ENCODE measurements at regions not wholly inside any gene's neighbourhood (a gene's known extent, or its start where the extent isn't known, plus 50 kb on each side); places are given as distances from the start of the nearest gene placed in this dataset.

GRCh38 chr12:75703131-75703530, 191.7 kb upstream of the KRR1 start:
- Mint-ChIP-seq H3K9me3 (no peaks in the 10 kb centered on the region), H3K27ac (no peak overlapping the region), H3K4me3 (no peak overlapping the region), H3K27me3 (peaks cover 2% of the 10 kb centered on the region), H3K36me3 (ENCODE audit: low read depth) (no peaks in the 10 kb centered on the region), H3K4me1 (ENCODE audit: low read depth) (peaks cover 8% of the 10 kb centered on the region)
- DNase-seq (no peak), ATAC-seq (no peak)
- CTCF ChIA-PET, result no interaction called here
- POLR2A ChIA-PET, result interaction anchor here (0.7 kb wide), 1 partner anchor 30 kb away, joined by 3 read pairs; no protein-coding TSS in a partner anchor
- TF ChIP-seq, protein P1, sequence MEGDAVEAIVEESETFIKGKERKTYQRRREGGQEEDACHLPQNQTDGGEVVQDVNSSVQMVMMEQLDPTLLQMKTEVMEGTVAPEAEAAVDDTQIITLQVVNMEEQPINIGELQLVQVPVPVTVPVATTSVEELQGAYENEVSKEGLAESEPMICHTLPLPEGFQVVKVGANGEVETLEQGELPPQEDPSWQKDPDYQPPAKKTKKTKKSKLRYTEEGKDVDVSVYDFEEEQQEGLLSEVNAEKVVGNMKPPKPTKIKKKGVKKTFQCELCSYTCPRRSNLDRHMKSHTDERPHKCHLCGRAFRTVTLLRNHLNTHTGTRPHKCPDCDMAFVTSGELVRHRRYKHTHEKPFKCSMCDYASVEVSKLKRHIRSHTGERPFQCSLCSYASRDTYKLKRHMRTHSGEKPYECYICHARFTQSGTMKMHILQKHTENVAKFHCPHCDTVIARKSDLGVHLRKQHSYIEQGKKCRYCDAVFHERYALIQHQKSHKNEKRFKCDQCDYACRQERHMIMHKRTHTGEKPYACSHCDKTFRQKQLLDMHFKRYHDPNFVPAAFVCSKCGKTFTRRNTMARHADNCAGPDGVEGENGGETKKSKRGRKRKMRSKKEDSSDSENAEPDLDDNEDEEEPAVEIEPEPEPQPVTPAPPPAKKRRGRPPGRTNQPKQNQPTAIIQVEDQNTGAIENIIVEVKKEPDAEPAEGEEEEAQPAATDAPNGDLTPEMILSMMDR (IDR thresholded peaks at IDR 0.05), result no peak
- intact Hi-C loops (cut with micrococcal nuclease), result no loop called here

DNA sequence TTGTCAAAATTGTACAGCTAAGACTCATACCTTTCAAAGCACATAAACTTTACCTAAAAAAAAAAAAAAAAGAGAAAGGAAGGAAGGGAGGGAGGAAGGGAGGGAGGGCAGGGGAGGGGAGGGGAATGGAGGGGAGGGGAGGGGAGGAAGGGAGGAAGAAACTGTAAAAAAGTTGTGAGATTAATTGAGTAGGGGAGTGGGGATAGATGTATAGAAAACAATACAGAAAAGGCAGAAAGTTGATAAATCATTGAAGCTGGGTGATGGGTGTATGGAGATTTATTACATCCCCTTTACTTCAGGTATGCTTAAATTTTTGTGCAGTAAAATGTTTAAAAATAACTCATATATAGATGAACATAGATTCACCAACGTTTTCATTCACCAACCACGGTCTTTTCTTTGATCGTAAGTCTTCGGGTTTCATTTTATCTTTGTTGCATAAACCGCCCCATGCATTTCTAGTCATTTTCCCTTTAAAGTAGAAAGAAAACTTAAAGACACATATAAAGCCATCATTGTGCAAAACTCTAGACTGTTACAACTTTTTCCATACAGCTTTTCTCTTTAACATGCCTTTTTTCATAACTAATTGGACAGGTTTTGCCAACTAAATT, 191.2 kb upstream of the KRR1 start:
- intact Hi-C loops (cut with micrococcal nuclease), result no loop called here
- Mint-ChIP-seq H3K36me3 (ENCODE audit: low read depth) (no peaks in the 10 kb centered on the region), H3K27me3 (peaks cover 2% of the 10 kb centered on the region), H3K9me3 (no peaks in the 10 kb centered on the region), H3K4me1 (ENCODE audit: low read depth) (peaks cover 8% of the 10 kb centered on the region), H3K4me3 (no peak overlapping the region), H3K27ac (no peak overlapping the region)
- POLR2A ChIA-PET, result no interaction called here
- DNase-seq (no peak), ATAC-seq (no peak)
- CTCF ChIA-PET, result no interaction called here
- TF ChIP-seq, protein P1 (IDR thresholded peaks at IDR 0.05), result no peak

DNA sequence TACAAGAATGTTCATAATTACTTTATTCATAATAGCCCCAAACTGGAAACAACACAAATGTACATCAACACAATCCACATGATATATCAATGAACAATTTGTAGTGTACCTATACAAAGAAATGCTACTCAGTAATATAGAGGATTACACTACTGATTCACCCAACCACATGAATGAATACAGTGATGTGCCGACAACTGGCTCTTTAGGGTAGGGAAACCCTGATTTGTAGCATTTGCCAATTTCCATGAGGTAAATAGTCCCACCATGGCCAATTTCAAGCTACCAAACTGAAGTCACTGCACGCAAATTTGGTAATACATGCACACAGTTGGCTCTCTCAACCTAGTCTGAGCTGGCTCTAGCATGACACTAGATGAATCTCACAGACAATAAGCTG, 190.4 kb upstream of the KRR1 start:
- ChIA-PET POLR2A (no interaction called here), CTCF (no interaction called here)
- intact Hi-C loops (cut with micrococcal nuclease), result no loop called here
- DNase-seq (no peak), ATAC-seq (no peak)
- no peaks in the 10 kb centered on the region for H3K36me3 Mint-ChIP-seq (ENCODE audit: low read depth)
- no peak overlapping the region for H3K4me3 Mint-ChIP-seq
- H3K27ac Mint-ChIP-seq, result no peak overlapping the region
- H3K4me1 Mint-ChIP-seq (ENCODE audit: low read depth), result peaks cover 6% of the 10 kb centered on the region
- peaks cover 2% of the 10 kb centered on the region for H3K27me3 Mint-ChIP-seq
- H3K9me3 Mint-ChIP-seq, result no peaks in the 10 kb centered on the region
- TF ChIP-seq, protein P1 (IDR thresholded peaks at IDR 0.05), result no peak

DNA sequence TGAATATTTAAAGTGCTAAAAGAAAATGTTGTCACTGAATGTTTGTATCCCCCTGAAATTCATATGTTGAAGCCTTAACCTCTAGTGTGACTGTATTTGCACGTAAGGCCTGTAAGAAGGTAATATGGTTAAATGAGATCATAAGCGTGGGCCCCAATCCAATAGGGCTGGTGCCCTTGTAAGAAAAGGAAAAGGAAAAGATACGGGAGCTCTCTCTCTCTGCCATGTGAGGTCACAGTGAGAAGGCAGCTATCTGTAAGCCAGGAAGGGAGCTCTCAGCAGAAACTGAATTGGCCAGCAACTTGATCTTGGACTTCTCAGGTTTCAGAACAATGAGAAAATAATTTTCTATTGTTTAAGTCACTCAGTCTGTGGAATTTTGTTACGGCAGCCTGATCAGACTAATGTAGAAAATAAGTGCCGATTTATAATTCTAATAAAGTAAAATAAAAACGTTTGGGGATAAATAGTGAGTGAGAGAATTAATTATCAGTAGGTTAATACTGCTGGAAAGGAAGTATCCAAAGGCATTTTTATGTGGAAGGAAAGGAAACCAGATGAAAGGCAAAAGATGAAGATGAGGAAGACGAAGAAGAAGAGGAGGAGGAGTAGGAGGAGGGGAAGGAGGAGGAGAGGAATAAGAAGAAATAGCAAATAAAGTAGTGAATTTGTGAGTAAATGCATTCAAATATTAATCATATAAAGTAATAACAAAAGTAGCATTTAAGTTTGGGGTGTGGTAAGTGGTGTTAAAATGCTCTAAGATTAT, 188.5 kb upstream of the KRR1 start:
- H3K36me3 Mint-ChIP-seq (ENCODE audit: low read depth), result no peaks in the 10 kb centered on the region
- ChIA-PET POLR2A (no interaction called here), CTCF (no interaction called here)
- no peak for DNase-seq
- TF ChIP-seq, protein P1 (IDR thresholded peaks at IDR 0.05), result no peak
- H3K9me3 Mint-ChIP-seq, result no peaks in the 10 kb centered on the region
- H3K27ac Mint-ChIP-seq, result no peak overlapping the region
- H3K27me3 Mint-ChIP-seq, result no peaks in the 10 kb centered on the region
- ATAC-seq, result no peak
- no peak overlapping the region for H3K4me3 Mint-ChIP-seq
- intact Hi-C loops (cut with micrococcal nuclease), result no loop called here
- H3K4me1 Mint-ChIP-seq (ENCODE audit: low read depth), result peaks cover 5% of the 10 kb centered on the region

GRCh38 chr12:75699251-75699650, 187.8 kb upstream of the KRR1 start:
- TF ChIP-seq, protein P1 (IDR thresholded peaks at IDR 0.05), result no peak
- CTCF ChIA-PET, result interaction anchor here (1.0 kb wide), 1 partner anchor 11 kb away, joined by 4 read pairs; no protein-coding TSS in a partner anchor
- intact Hi-C loops (cut with micrococcal nuclease), result no loop called here
- no peak for DNase-seq
- no peaks in the 10 kb centered on the region for H3K9me3 Mint-ChIP-seq
- no peak overlapping the region for H3K27ac Mint-ChIP-seq
- no peaks in the 10 kb centered on the region for H3K27me3 Mint-ChIP-seq
- H3K36me3 Mint-ChIP-seq (ENCODE audit: low read depth), result no peaks in the 10 kb centered on the region
- no peak for ATAC-seq
- no peak overlapping the region for H3K4me3 Mint-ChIP-seq
- POLR2A ChIA-PET, result no interaction called here
- peaks cover 5% of the 10 kb centered on the region for H3K4me1 Mint-ChIP-seq (ENCODE audit: low read depth)

Data from activated CD8-positive, alpha-beta T cell treated with anti-CD3 and anti-CD28 coated beads for 36 hours (primary cell).